CD4-positive, alpha-beta T cell treated with Interleukin-4 for 1 hour (primary cell): ENCODE measurements at regions not wholly inside any gene's neighbourhood (a gene's known extent, or its start where the extent isn't known, plus 50 kb on each side); places are given as distances from the start of the nearest gene placed in this dataset.
"Not testable (repeated sequence)": the region's sequence is repeated elsewhere in the genome, so short reads cannot be mapped to it uniquely, and the experiment has no call there.

ENCODE experiments used
- DNase-seq, 2 donors: peaks; one replicate each; pipeline ENCODE4 v3.0.0-alpha.2; 2020 to 2022

DNA sequence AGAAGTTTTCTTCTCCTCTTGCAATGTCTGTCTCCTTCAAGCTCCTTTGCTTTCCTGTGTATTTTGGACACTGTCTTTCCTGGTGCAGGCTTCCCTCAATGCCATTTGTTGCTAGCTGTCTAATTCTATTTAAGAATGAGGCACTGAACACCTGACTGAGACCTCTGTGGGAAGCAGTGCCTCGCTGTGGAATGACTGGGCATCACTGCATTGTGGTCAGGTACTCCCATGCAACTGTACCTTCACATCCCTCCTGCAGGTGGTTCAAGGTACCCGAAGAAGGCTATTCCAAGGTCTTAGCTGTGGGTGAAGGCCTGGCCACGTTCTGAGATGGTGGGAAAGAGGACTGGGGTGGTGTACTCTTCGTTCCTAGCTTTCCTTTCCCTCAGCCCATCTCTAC, 152.8 kb upstream of the CTAGE1 start:
- no peak for DNase-seq

DNA sequence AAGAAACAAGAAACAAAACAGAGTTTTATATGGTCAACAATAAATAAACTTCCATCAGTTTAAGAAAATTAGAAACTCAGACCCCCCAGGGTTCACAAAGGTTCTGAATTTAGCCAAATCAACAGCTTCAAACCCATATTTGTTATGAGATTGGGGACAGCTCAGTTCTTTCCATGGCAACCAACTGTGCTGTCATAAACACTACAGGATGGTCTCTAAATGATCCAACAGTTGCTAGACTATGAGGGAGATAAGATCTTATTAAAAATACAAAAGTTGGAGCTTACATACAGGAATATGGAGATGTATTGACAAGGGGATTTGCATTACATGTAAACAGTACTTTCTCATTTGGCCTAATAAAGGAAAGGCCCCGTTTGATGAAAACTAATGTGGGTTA, 154.6 kb upstream of the CTAGE1 start:
- DNase-seq: no peak

DNA sequence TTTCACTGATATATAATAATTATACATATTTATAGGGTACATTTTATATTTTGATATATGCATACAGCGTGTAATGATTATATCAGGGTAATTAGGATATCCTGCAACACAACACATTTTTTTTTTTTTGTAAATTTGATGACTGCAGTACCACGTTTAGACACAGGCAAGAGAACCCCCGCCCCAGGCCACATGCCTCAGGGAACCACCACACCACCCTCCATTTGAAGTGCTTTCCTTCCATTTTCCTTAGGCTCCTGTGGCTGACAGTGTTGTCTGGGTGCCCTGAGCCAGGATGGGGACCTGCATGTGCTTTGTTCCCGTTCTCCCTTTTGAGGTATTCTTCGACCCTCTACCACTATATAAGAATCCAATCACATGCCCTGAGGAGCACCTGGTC, 161.6 kb upstream of the CTAGE1 start:
- no peak for DNase-seq

DNA sequence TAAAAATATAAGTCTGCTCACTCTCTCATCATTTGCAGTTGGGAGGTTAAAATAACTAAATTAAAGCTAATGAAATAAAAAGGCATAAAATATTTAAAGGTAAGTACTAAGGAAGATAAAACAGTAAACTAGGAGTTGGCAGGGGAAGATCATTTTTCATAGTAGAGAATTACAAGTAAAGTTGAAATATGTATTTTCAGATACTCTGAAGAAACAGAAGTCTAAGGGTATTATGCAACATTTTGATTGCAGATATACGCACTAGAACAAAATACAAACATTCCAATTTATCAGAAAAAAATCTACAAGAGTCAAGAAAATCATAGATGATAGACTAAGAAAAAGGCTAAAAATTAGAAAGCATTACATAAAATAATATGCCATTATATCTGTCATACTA, 167.6 kb upstream of the CTAGE1 start:
- DNase-seq: no peak

DNA sequence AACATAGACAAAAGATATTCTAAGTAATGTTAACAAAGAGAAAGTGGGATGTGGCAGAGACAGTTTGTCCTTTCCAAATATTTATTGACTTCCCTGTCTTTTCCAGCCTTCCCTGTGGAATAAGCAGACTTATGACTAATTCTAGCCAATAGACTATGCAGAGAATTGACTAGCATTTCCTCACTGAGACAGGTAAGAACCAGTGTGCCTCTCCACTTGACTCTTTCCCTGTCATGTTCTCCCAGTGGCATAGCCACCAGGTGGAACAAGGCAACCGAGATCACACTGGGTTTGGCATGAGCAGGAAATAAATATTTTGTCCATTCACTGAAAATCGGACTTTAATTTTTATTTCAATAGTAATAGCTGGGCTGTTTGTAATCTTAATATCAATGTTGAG, 168.1 kb upstream of the CTAGE1 start:
- no peak for DNase-seq

DNA sequence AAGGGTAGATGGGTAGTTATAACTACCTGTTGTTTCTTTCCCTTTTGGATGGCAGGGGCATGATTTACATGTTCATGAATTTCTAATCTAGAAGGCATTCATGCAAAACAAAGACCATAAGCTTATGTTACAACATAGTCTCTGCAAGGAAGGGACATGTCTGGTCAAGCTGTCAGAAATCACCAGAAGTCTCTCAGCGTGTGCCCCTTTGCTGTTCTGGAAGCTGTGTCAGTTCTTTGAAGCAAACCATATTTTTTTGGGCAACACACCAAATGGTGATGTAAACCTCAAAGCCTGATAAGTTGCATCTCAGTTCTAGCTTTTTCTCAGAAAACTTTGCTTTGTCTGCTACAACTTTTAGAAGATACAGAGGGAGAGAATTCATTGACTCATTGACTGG, 173.5 kb upstream of the CTAGE1 start:
- DNase-seq: no peak

- DNase-seq: no peak
Observed at GRCh38 chr18:22594155-22594690, 176.5 kb upstream of the CTAGE1 start.

DNA sequence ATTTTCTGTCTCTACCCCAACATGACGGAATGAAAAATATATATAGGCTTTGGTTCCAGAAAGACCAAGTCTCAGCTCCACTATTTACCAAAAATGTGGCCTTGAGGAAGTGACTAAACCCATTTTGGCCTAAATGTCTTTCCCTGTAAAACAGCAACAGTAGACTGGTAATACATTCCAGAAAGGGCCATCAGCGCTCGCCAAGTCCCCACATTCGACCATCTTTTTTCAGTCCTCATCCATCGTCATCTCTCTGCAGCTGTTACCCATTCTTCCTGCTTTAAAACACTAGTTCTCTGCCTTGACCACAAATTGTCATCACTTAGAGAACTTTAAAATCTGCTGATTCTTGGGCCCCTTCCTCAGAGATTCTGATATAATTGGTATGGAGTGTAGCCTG, 183.8 kb upstream of the CTAGE1 start:
- no peak for DNase-seq

- DNase-seq: not testable (repeated sequence)
Observed at GRCh38 chr18:22602456-22602855, 184.7 kb upstream of the CTAGE1 start.

GRCh38 chr18:22603902-22604301, 186.2 kb upstream of the CTAGE1 start:
- DNase-seq: no peak

- no peak for DNase-seq
Observed at GRCh38 chr18:22604390-22604985, 186.8 kb upstream of the CTAGE1 start.

- no peak for DNase-seq
Observed at GRCh38 chr18:22604986-22605421, 187.3 kb upstream of the CTAGE1 start.

GRCh38 chr18:22605736-22606135, 188.0 kb upstream of the CTAGE1 start:
- DNase-seq: no peak

GRCh38 chr18:22606563-22607283, 189.0 kb upstream of the CTAGE1 start:
- DNase-seq: no peak

- DNase-seq: no peak
Observed at GRCh38 chr18:22607284-22607635, 189.5 kb upstream of the CTAGE1 start.

- no peak for DNase-seq
Observed at GRCh38 chr18:22608847-22609246, 191.1 kb upstream of the CTAGE1 start.

GRCh38 chr18:22609642-22610041, 191.9 kb upstream of the CTAGE1 start:
- DNase-seq: no peak

DNA sequence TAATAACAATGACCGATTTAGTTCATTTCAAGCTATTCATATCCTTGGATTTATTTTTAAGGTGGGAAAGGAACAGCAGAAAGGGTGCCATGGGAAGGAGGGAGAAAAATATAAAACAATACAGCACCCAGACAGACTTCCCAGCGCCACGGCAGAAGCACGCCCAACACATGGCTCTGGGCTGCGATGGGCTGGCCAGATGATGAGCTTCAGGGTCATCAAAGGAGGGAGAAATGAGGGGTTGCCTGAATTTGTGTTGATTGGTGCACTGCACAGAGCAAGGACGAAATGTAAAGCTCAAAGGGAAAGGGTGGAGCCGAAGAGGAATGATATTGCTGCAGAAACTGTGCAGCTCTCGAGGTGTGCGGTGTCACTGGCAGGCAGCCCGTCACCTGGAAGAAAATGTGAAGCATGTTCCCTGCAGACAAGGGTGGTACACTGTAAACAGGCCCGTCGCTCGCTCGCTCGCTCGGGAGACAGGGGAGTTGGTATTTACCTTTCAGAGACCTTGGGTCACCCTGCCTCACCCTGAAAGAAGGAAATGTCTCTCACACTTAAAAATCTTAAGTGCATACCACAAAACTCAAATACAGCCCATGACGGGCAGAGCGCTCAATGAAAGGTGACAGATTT, 195.5 kb upstream of the CTAGE1 start:
- DNase-seq: no peak

DNA sequence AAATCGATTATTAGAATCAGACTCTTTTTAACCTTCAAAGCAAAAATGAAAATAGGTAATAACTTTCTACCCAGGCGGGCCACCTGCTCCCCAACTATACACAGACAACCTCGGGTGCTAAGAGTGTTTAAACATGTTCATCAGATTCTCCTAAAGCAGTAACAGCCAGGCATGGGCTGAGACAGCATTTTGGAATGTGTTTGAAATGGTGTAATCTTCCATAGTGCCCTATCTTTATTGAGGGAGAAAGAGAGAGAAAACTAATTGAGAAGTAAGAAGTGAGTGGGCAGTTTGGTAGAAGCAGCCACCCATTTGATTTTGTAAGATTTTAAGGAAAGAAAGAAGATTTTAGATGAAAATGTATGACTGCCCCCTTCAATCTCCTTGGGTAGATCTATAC, 196.1 kb upstream of the CTAGE1 start:
- DNase-seq: no peak

DNA sequence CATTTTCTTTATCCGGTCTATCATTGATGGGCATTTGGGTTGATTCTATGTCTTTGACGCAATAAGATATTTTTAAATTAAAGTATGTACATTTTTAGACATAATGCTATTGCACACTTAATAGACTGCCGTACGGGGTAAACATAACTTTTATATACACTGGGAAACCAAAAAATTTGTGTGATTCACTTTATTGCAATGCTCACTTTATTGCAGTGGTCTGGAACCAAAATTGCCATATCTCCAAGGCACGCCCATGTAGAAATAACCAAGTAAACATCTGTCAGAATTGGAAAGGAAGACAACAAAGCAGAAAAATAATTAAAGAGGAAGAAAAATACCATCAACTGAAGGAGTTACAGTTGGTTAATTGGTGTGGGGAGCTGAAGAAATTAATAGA, 205.8 kb upstream of the CTAGE1 start:
- DNase-seq: no peak

- DNase-seq: no peak
Observed at GRCh38 chr18:22624176-22624575, 206.5 kb upstream of the CTAGE1 start.

- DNase-seq: no peak
Observed at GRCh38 chr18:22625406-22625805, 207.7 kb upstream of the CTAGE1 start.

DNA sequence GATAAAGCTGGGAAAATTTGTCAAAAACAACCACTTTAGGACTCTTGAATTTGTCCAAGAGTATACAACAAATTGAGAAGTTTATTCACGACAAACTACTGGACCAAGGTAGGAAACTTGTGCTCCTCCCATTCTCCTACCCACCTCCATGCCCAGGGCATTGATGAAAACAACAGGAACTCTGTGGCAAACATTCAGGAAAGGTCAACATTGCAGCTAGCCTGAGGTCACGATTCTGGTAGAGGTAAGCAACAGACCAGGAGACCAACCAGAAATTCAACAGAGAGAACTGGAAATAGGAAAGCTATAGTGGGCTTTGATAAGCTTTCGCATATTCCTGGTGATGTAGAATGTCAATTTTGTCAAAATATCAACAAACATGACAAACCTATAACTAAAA, 209.1 kb upstream of the CTAGE1 start:
- DNase-seq: no peak

GRCh38 chr18:22627506-22627905, 209.8 kb upstream of the CTAGE1 start:
- no peak for DNase-seq
